GM21737 (cell line): ENCODE measurements at regions not wholly inside any gene's neighbourhood (a gene's known extent, or its start where the extent isn't known, plus 50 kb on each side); places are given as distances from the start of the nearest gene placed in this dataset.

Source experiments
- ATAC-seq: cut with Tn5 transposase; IDR thresholded peaks from one replicate; pipeline ENCODE4 v1.9.1; 2021; ENCODE audit warnings: mild to moderate bottlenecking, moderate library complexity; ENCODE audit not compliant: unreplicated experiment

- ATAC-seq, result no peak
Observed at GRCh38 chr3:182525766-182526374, 267.4 kb upstream of the ATP11B start.

DNA sequence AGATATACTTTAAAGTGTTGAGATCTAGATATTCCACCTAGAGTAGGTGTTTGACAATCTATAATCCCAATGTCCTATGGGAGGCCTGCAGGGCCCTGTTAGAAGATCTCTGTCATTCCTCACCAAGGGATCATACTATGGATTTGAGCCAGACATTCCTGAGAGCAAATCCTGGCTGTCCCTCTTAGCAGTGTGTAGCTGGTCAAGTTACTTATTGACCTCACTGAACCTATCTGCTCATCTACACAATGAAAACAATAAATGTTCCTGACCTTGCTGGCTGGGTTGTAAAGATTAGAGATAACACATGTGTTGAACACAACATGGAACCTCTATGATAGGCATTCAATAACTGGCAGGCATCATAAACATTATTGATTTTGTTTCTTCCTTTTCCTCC, 265.6 kb upstream of the ATP11B start:
- no peak for ATAC-seq

GRCh38 chr3:182530316-182530715, 263.0 kb upstream of the ATP11B start:
- ATAC-seq, result no peak

DNA sequence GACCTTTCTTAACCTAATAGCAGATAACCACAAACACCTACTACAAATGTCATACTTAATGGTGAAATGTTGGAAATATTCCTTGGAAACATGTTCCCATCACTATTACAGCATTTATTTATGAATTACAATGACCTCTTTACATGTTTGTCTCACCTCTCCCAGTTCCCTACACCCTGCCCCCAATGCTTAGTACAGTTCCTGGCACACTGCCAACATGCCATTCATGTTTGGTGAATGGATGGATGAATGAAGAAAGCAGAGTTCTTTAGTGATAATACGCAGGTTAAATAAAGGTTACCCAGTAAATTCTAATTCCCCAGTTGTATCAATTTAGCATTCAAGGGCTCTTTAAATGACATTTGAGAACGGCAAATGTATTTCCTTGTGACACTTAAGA, 259.9 kb upstream of the ATP11B start:
- ATAC-seq, result no peak

- no peak for ATAC-seq
Observed at GRCh38 chr3:182544542-182544941, 248.8 kb upstream of the ATP11B start.

- ATAC-seq, result no peak
Observed at GRCh38 chr3:182562274-182562673, 231.0 kb upstream of the ATP11B start.

DNA sequence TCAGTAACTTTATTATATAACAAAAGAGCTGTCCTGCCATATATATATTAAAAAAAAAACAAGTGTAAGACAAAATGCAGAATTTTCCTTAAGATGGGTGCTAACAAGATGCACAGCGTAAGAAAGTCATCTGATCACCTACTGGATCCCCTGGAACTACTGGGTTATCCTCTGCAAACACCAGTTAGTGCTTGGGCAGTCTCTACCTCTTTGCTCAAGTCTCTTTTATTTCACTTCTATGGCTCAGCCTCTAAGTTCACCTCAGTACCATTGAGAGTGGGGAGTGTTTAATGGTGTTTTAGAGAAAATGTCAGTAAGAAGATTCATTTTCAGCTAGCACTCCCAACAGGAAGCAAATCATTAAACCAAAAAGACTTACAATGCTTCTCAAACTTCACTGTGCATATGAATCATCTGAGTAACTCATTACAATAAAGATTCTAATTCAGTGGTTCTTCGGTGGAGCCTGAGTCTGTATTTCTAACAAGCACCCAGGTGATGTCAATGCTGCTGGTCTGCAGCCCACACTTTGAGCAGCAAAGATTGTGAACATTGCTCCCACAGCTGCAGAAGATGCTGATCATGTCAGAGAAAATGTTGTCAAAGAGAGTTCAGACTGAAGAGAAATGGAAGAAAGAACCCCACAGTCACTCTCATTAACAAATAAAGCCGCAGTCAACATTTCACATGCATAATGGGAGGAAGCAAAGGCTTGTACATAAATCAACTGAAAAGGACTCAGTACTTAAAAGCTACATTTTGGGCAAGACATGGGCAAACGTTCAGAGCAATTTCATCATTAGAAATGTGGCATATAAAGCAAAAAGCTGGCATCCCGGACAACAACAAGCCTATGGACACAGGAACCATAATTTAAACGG, 227.1 kb upstream of the ATP11B start:
- no peak for ATAC-seq

DNA sequence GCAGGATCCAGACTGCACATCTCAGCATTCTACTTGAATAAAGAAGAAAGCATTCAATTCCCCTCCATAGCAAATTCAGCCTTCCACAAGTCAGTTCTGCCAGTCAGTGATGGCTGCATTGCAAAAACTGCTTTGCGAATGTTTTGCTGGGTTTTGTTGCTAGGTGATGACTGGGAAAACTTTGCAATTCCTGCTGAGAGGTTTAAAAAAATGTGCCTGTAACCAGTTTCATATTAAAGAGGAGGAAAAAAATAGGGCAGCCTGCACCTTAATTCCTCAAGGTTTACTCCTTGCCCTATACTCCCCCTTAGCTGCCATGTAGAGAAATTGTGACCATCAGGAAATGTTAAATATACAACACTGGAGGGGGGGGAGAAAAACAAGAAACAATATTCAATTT, 225.6 kb upstream of the ATP11B start:
- ATAC-seq, result no peak

DNA sequence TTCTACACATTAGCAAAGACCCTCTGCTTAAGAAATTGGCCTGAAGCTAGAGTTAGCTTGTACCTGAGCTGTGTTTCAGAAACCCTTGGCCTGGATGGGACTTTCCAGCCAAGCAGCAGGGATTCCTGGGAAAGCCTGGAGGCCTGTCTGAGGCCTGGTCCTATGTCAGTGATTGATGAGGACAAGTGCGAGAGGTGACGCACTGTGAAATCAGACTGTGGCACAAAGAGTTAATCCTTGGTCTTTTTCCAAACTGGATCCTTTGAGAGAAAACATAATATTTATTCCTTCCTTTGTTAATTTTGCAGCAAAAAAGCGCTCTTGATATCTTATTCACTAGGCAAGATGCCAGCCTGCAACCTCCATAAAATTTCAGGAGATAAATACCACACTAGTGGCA, 225.0 kb upstream of the ATP11B start:
- no peak for ATAC-seq

DNA sequence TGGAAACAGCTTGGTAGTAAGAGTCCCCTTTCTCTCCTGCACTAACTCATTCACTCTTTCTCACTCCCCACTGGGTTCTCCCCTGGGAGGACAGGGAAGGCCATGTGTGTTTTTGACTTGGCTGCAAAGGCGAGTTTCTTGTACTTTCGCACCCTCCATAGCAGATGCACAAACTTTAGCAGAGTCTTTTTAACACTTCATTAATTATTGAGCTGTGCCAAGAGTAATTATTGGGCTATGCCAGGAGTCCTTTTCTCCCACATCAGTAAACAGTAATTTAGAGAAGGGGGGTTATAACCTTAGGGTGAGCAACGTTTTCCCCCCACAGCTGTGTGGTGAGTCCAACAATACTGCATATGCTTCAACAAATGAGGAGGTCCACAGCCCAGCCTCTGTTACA, 224.4 kb upstream of the ATP11B start:
- ATAC-seq, result no peak

DNA sequence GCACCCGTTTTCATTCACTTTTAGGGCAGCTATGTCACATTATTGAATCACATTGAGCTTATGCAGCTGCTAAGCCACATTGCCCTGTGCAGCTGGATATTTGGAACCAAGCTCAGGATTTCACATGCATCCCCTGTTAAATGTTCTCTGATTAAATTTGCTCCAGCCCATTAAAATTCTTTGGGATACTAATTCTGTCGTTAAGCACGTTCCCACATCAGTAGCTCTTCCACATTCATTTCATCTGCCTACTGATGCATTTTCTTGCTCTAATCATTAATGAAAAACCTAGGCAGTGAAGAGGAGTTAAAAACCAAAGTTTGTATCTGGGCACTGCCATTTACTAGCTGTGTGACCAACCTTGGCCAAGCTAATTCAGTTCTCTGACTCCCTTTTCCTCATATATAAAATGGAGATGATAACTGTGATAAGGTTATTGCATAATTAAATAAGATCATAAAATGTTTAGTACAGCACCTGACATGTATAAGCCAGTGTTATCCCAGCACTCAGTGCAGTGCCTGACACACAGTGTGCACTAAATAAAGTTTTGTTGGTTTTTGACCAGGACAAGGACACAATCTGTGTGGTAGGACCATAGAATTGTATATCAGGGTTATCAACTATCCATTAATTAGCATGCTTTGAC, 222.2 kb upstream of the ATP11B start:
- ATAC-seq, result no peak

DNA sequence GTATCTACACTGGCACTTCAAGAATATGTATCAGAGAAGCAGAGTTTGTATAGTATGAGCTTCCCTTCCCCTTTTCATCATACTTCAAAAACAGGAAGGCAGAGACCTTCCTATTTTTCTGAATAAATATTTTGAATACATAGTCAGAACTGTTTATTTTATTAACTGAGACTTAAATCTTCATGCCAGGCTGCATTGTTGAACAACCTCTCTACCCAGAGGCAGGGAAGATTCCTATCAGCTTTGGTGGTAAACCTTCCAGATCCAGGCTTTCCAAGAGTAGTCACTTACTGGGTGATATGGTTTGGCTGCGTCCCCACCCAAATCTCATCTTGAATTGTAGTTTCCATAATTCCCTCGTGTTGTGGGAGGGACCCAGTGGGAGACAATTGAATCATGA, 217.4 kb upstream of the ATP11B start:
- ATAC-seq, result no peak

GRCh38 chr3:182583545-182583944, 209.8 kb upstream of the ATP11B start:
- ATAC-seq, result no peak

GRCh38 chr3:182585532-182586150, 207.7 kb upstream of the ATP11B start:
- ATAC-seq, result no peak

GRCh38 chr3:182592747-182593146, 200.6 kb upstream of the ATP11B start:
- no peak for ATAC-seq

- no peak for ATAC-seq
Observed at GRCh38 chr3:182596676-182597410, 196.5 kb upstream of the ATP11B start.

- no peak for ATAC-seq
Observed at GRCh38 chr3:182597621-182598041, 195.7 kb upstream of the ATP11B start.

DNA sequence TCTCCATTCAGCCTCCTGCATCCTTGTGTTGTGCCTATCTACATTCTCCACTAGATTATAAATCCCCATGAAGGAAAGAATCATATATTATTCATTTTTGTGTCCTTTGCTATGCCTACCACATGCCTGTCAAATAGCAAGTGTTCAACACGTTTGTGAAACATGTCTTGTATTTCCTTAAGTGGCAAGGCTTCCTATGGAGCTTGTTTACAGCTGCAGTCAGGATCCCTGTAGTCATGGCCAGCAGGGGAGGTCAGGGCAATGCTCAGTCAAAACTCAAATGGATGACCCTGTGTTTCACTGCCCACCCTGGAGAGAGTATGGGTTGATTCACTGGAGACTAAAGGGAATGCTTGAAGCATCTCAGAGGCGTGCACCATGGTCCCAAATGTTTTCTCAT, 191.7 kb upstream of the ATP11B start:
- ATAC-seq, result no peak

DNA sequence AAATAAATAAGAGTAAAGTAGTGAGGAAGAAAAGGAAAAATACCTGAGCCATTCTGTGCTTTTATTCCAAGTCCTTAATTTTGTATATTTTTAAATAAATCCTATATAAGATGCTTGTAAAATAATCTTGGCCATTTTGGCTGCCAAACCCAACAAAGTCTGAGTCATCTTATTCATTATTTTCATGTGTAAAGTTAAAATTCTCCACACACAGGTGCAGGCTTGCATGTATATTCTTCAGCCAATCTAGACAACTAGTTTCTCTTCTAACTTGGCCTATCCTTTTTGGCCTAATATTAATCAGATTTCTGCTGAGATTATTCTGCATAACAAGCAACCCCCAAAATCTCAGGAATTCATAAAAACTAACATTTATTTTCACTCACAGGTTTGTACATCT, 189.8 kb upstream of the ATP11B start:
- no peak for ATAC-seq

GRCh38 chr3:182605882-182606611, 187.3 kb upstream of the ATP11B start:
- ATAC-seq, result no peak
